Ectodermal cell (in vitro differentiated cells): ENCODE measurements at regions not wholly inside any gene's neighbourhood (a gene's known extent, or its start where the extent isn't known, plus 50 kb on each side); places are given as distances from the start of the nearest gene placed in this dataset.

ENCODE experiments used
- H3K27ac ChIP-seq: 2 replicates; pipeline ENCODE4 v1.7.0; 2013; ENCODE audit warnings: mild to moderate bottlenecking, low read depth, low read length; ENCODE audit not compliant: insufficient read depth, poor library complexity, severe bottlenecking
- H3K27me3 ChIP-seq: 2 replicates; pipeline ENCODE4 v1.7.0; 2013; ENCODE audit warnings: mild to moderate bottlenecking, low read length; ENCODE audit not compliant: insufficient read depth, control insufficient read depth, poor library complexity, severe bottlenecking
- H3K36me3 ChIP-seq: one replicate; pipeline ENCODE4 v1.7.0; 2013; ENCODE audit warnings: low read length; ENCODE audit not compliant: control insufficient read depth, insufficient read depth
- H3K4me1 ChIP-seq: one replicate; pipeline ENCODE4 v1.7.0; 2013; ENCODE audit warnings: low read length; ENCODE audit not compliant: control insufficient read depth, insufficient read depth
- H3K4me3 ChIP-seq: 2 replicates; pipeline ENCODE4 v1.7.0; 2013; ENCODE audit warnings: low read depth, low read length, control low read depth; ENCODE audit not compliant: insufficient read depth
- H3K9me3 ChIP-seq: 2 replicates; pipeline ENCODE4 v1.7.0; 2013; ENCODE audit warnings: mild to moderate bottlenecking, low read length, moderate library complexity; ENCODE audit not compliant: control insufficient read depth
- WGBS, 2 experiments: methylation state at CpG; one replicate each; pipeline ENCODE4 v1.1.7; 2013; ENCODE audit warnings: missing lambda C conversion rate in 2 of 2; 5-methylcytosine and 5-hydroxymethylcytosine counted together

GRCh38 chr1:83796409-83796808, 202.5 kb downstream of the TTLL7 start:
- WGBS, 2 experiments: 88 to 94% methylated on average over 4 of the region's 4 CpGs
- Histone ChIP-seq H3K27ac (no peak overlapping the region), H3K27me3 (no peaks in the 10 kb centered on the region), H3K4me3 (no peak overlapping the region), H3K36me3 (no peaks in the 10 kb centered on the region), H3K9me3 (no peaks in the 10 kb centered on the region), H3K4me1 (peaks cover 10% of the 10 kb centered on the region)

GRCh38 chr1:83794384-83794783, 204.5 kb downstream of the TTLL7 start:
- 87 to 90% methylated on average over 2 of the region's 2 CpGs for WGBS, 2 experiments

GRCh38 chr1:83791821-83792437, 207.0 kb downstream of the TTLL7 start:
- no peak overlapping the region for H3K27ac ChIP-seq
- H3K27me3 ChIP-seq: no peaks in the 10 kb centered on the region
- H3K4me3 ChIP-seq: no peak overlapping the region
- no peaks in the 10 kb centered on the region for H3K36me3 ChIP-seq
- no peaks in the 10 kb centered on the region for H3K9me3 ChIP-seq
- no peaks in the 10 kb centered on the region for H3K4me1 ChIP-seq
- 96 to 97% methylated on average over 3 of the region's 3 CpGs for WGBS, 2 experiments

More at GRCh38 chr1:83794384-83794783, 204.5 kb downstream of the TTLL7 start:
- H3K27ac ChIP-seq: no peak overlapping the region
- no peaks in the 10 kb centered on the region for H3K36me3 ChIP-seq
- no peaks in the 10 kb centered on the region for H3K27me3 ChIP-seq
- H3K4me3 ChIP-seq: no peak overlapping the region
- no peaks in the 10 kb centered on the region for H3K9me3 ChIP-seq
- peaks cover 4% of the 10 kb centered on the region for H3K4me1 ChIP-seq

- H3K27ac ChIP-seq: no peak overlapping the region
- no peaks in the 10 kb centered on the region for H3K9me3 ChIP-seq
- no peaks in the 10 kb centered on the region for H3K36me3 ChIP-seq
- no peaks in the 10 kb centered on the region for H3K4me1 ChIP-seq
- 100% methylated on average over 1 to 3 of the region's 3 CpGs for WGBS, 2 experiments
- H3K4me3 ChIP-seq: no peak overlapping the region
- no peaks in the 10 kb centered on the region for H3K27me3 ChIP-seq
Measured at GRCh38 chr1:83790446-83790845, 208.5 kb downstream of the TTLL7 start.

GRCh38 chr1:83787246-83787998, 211.5 kb downstream of the TTLL7 start:
- H3K36me3 ChIP-seq: no peaks in the 10 kb centered on the region
- no peak overlapping the region for H3K4me3 ChIP-seq
- no peaks in the 10 kb centered on the region for H3K27me3 ChIP-seq
- no peaks in the 10 kb centered on the region for H3K4me1 ChIP-seq
- 90% methylated on average over 1 of the region's 3 CpGs; no CpG with 5 or more reads in 1 of the 2 experiments for WGBS, 2 experiments
- H3K27ac ChIP-seq: no peak overlapping the region
- H3K9me3 ChIP-seq: no peaks in the 10 kb centered on the region

- H3K36me3 ChIP-seq: no peaks in the 10 kb centered on the region
- 92 to 100% methylated on average over 2 of the region's 2 CpGs for WGBS, 2 experiments
- no peak overlapping the region for H3K27ac ChIP-seq
- peaks cover 25% of the 10 kb centered on the region for H3K4me1 ChIP-seq
- H3K4me3 ChIP-seq: no peak overlapping the region
- H3K27me3 ChIP-seq: no peaks in the 10 kb centered on the region
- no peaks in the 10 kb centered on the region for H3K9me3 ChIP-seq
Measured at GRCh38 chr1:83781667-83782066, 217.3 kb downstream of the TTLL7 start.

GRCh38 chr1:83779565-83779964, 219.4 kb downstream of the TTLL7 start:
- H3K27me3 ChIP-seq: no peaks in the 10 kb centered on the region

GRCh38 chr1:83777758-83778101, 221.2 kb downstream of the TTLL7 start:
- no peaks in the 10 kb centered on the region for H3K27me3 ChIP-seq
- 59 to 66% methylated on average over 2 to 4 of the region's 4 CpGs for WGBS, 2 experiments
- no peaks in the 10 kb centered on the region for H3K9me3 ChIP-seq
- no peak overlapping the region for H3K4me3 ChIP-seq
- H3K27ac ChIP-seq: no peak overlapping the region
- peaks cover 27% of the 10 kb centered on the region for H3K4me1 ChIP-seq
- H3K36me3 ChIP-seq: no peaks in the 10 kb centered on the region

More at GRCh38 chr1:83779565-83779964, 219.4 kb downstream of the TTLL7 start:
- Histone ChIP-seq H3K9me3 (no peaks in the 10 kb centered on the region), H3K27ac (no peak overlapping the region), H3K4me1 (peaks cover 27% of the 10 kb centered on the region), H3K4me3 (no peak overlapping the region), H3K36me3 (no peaks in the 10 kb centered on the region)

GRCh38 chr1:83776913-83777757, 221.8 kb downstream of the TTLL7 start:
- 78 to 83% methylated on average over 6 to 7 of the region's 7 CpGs for WGBS, 2 experiments
- peaks cover 27% of the 10 kb centered on the region for H3K4me1 ChIP-seq
- H3K4me3 ChIP-seq: no peak overlapping the region
- no peaks in the 10 kb centered on the region for H3K36me3 ChIP-seq
- no peaks in the 10 kb centered on the region for H3K27me3 ChIP-seq
- no peak overlapping the region for H3K27ac ChIP-seq
- no peaks in the 10 kb centered on the region for H3K9me3 ChIP-seq

GRCh38 chr1:83775977-83776603, 222.8 kb downstream of the TTLL7 start:
- 94 to 95% methylated on average over 1 of the region's 1 CpG for WGBS, 2 experiments

More at GRCh38 chr1:83775977-83776603, 222.8 kb downstream of the TTLL7 start:
- Histone ChIP-seq H3K36me3 (no peaks in the 10 kb centered on the region), H3K27me3 (no peaks in the 10 kb centered on the region), H3K27ac (no peak overlapping the region), H3K4me3 (no peak overlapping the region), H3K4me1 (peaks cover 27% of the 10 kb centered on the region), H3K9me3 (no peaks in the 10 kb centered on the region)
